IPS DF 6.9 (cell line): ENCODE measurements at regions not wholly inside any gene's neighbourhood (a gene's known extent, or its start where the extent isn't known, plus 50 kb on each side); places are given as distances from the start of the nearest gene placed in this dataset.

ENCODE experiments used
- DNase-seq: peaks from one replicate; pipeline ENCODE4 v3.0.0-alpha.2; 2013; ENCODE audit warnings: low read depth, low spot score
- H3K27ac ChIP-seq: one replicate; pipeline ENCODE4 v1.5.1; 2013; ENCODE audit warnings: low read length, control low read depth
- H3K27me3 ChIP-seq: 2 replicates; pipeline ENCODE4 v1.6.1; 2013; ENCODE audit warnings: mild to moderate bottlenecking, low read length; ENCODE audit not compliant: control insufficient read depth, insufficient read depth
- H3K36me3 ChIP-seq: 2 replicates; pipeline ENCODE4 v1.6.1; 2013; ENCODE audit warnings: low read length; ENCODE audit not compliant: control insufficient read depth, insufficient read depth
- H3K4me1 ChIP-seq: 2 replicates; pipeline ENCODE4 v1.6.1; 2013; ENCODE audit warnings: low read length; ENCODE audit not compliant: control insufficient read depth, insufficient read depth
- H3K4me3 ChIP-seq: 2 replicates; pipeline ENCODE4 v1.5.1; 2013; ENCODE audit warnings: mild to moderate bottlenecking, low read length
- H3K9me3 ChIP-seq: 2 replicates; pipeline ENCODE4 v1.6.1; 2013; ENCODE audit warnings: low read length, inconsistent platforms; ENCODE audit not compliant: control insufficient read depth, insufficient read depth
- WGBS: extraction: QIAGEN DNeasy Blood & Tissue Kit; methylation state at CpG from one replicate; pipeline ENCODE4 v1.1.7; 2013; ENCODE audit warnings: mixed read lengths, missing lambda C conversion rate; ENCODE audit not compliant: insufficient read length, insufficient coverage; 5-methylcytosine and 5-hydroxymethylcytosine counted together

DNA sequence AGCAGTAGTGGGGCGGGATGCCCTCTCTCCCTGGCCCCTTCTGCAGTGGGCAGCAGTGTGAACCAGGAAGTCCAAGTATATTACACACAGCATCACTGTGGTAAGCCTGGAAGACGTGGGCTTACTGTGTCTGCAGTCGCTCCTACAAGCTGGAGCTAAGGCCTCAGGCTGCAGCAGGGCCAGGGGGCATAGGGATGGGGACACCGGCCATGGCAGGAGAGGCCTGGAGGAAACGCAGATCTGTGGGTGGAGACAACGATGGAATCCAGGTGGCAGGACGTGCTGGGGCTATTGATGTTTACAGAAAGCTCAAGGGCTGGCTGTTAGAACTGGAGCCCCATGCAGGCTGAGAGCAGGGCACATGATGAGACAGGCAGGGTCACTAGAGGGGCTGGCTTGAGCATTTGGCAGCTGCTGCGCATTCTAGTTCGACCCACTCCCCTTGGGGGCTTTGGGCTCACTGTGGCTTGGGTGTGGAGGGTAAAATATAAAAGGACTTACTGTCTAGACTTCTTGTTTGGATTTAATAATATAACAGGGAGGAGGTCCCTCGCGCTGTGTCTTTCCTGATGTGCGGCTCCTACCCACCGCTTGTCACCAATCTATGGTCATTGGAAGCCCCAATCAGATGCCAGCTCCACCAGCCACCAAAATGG is 539.5 kb downstream of the TBC1D22A start:
- H3K9me3 ChIP-seq = peaks cover 28% of the 10 kb centered on the region
- H3K27ac ChIP-seq = no peak overlapping the region
- H3K4me3 ChIP-seq = no peak overlapping the region
- WGBS = no CpG with 5 or more reads among the region's 13 CpGs
- no peaks in the 10 kb centered on the region for H3K27me3 ChIP-seq
- no peaks in the 10 kb centered on the region; the same call in 1 of the 2 replicates for H3K36me3 ChIP-seq
- DNase-seq = no peak
- H3K4me1 ChIP-seq = no peaks in the 10 kb centered on the region

DNA sequence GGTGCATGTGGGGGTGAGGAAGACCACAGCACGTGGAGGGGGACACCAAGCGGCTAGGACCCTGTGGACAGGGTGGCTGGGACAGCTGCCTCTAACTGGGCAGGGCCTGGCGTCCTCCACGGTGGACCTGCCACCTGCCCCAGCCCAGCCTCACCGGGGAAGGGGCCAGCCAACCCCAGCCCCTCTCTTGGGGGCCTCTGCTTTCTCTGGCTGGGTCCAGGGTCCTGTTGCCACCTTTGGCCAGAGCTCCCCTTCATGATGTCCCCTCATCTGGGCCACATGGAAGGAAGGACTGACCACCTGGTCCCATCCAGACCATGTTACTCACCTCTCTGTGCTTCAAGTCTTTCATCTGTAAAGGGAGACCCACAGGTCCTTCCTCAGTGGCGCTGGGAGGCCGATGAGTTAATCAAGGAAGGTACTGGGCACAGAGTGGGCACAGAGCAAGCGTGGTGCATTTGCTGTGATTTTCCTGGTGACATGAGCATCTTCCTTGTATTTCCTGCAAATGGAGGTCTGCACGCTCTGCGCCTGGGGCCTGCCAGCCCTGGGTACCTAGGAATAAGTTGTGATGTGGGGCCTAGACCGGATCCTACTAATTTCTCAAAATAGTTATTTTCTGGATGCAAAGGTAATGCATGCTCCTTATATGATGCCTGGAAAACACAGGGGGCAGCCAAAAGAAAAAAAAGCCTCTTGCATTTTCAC is 538.4 kb downstream of the TBC1D22A start:
- no peak for DNase-seq
- no peaks in the 10 kb centered on the region; the same call in 1 of the 2 replicates for H3K36me3 ChIP-seq
- no peaks in the 10 kb centered on the region for H3K4me1 ChIP-seq
- H3K4me3 ChIP-seq = no peak overlapping the region
- H3K27ac ChIP-seq = no peak overlapping the region
- H3K9me3 ChIP-seq = peaks cover 30% of the 10 kb centered on the region
- H3K27me3 ChIP-seq = no peaks in the 10 kb centered on the region
- WGBS = no CpG with 5 or more reads among the region's 11 CpGs

GRCh38 chr22:47299863-47300697 is 537.6 kb downstream of the TBC1D22A start:
- WGBS = no CpG with 5 or more reads among the region's 21 CpGs
- Histone ChIP-seq H3K27me3 (no peaks in the 10 kb centered on the region), H3K27ac (no peak overlapping the region), H3K4me3 (no peak overlapping the region), H3K9me3 (peaks cover 35% of the 10 kb centered on the region), H3K4me1 (no peaks in the 10 kb centered on the region), H3K36me3 (no peaks in the 10 kb centered on the region; the same call in 1 of the 2 replicates)
- DNase-seq = no peak

DNA sequence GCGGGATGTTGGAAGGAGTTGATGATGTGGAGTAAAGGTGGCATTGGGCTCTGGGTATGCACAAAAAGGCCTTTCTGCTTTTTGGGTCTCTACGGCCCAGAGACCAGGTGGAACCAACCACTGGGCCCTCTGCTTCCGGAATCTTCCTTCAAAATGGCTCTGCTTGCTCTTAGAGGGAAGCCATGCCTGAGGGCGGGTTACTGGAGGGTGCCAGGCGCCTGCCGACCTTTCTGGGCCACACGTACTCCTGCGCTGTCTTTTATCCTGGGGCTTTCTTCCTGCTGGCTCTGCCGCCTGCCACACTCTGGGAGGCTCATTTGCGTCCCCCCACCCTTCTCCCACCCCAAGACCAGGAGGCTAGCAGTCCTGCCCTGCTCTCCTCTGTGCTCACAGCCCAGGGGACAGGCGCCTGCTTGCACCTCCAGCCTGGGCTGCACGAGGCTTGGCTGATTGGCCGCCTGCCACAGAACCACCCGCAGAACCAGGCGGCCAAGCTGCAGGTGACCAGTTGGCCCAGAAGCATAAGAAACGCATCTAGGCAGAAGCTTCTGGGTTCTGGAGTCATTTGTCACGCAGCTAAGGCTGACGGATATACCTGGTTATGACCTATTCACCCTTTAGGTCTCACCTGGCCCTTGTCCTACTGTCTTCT is 536.9 kb downstream of the TBC1D22A start:
- Histone ChIP-seq H3K9me3 (peaks cover 38% of the 10 kb centered on the region), H3K4me1 (no peaks in the 10 kb centered on the region), H3K4me3 (no peak overlapping the region), H3K27ac (no peak overlapping the region), H3K36me3 (no peaks in the 10 kb centered on the region; the same call in 1 of the 2 replicates), H3K27me3 (no peaks in the 10 kb centered on the region)
- WGBS = no CpG with 5 or more reads among the region's 18 CpGs
- DNase-seq = no peak

DNA sequence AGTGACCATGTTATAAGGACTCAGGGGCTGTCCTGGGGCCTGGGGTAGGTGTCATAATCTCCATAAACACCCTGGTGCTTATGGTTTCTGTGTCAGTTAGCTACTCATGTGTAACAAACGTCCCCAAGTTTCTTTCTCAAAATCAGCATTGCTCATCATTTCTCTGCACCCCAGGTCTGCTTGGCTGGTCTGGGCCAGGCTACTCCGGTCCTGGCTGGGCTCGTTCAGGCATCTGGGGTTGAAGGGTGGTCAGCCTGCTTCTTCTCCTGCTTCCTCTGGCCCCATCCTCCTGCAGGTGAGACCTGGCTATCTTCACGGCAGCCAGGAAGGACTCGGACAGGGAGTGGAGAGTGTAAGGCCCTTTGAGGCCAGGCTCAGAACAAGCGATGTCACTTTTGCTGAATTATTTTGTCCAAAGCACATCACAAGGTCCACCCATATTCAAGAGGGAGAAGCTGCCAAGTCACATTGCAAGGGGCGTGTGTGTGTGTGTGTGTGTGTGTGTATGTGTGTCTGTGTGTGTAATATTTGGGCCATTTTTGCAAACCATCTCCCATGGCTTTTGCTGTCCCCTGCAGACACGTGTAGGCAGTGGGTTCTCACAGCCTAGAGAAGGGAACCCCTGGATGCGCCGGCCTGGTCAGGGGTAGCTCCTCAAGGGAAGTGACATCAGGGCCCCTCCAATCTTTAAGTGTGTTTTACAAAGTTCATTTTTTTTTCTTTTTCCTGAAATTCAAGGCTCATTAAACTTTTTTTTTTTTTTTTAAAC is 535.8 kb downstream of the TBC1D22A start:
- H3K4me3 ChIP-seq = no peak overlapping the region
- no peak overlapping the region for H3K27ac ChIP-seq
- no peaks in the 10 kb centered on the region for H3K4me1 ChIP-seq
- DNase-seq = no peak
- WGBS = no CpG with 5 or more reads among the region's 10 CpGs
- H3K9me3 ChIP-seq = peaks cover 41% of the 10 kb centered on the region
- no peaks in the 10 kb centered on the region for H3K27me3 ChIP-seq
- H3K36me3 ChIP-seq = no peaks in the 10 kb centered on the region; the same call in 1 of the 2 replicates

GRCh38 chr22:47297261-47298016 is 535.0 kb downstream of the TBC1D22A start:
- Histone ChIP-seq H3K27me3 (no peaks in the 10 kb centered on the region), H3K4me1 (no peaks in the 10 kb centered on the region), H3K36me3 (no peaks in the 10 kb centered on the region; the same call in 1 of the 2 replicates), H3K27ac (no peak overlapping the region), H3K9me3 (peaks cover 38% of the 10 kb centered on the region), H3K4me3 (no peak overlapping the region)
- no peak for DNase-seq
- no CpG with 5 or more reads among the region's 20 CpGs for WGBS

GRCh38 chr22:47296405-47297260 is 534.2 kb downstream of the TBC1D22A start:
- no peak for DNase-seq
- H3K4me1 ChIP-seq = no peaks in the 10 kb centered on the region
- no peak overlapping the region for H3K27ac ChIP-seq
- WGBS = no CpG with 5 or more reads among the region's 25 CpGs
- no peaks in the 10 kb centered on the region; the same call in 1 of the 2 replicates for H3K36me3 ChIP-seq
- peaks cover 39% of the 10 kb centered on the region for H3K9me3 ChIP-seq
- no peaks in the 10 kb centered on the region for H3K27me3 ChIP-seq
- no peak overlapping the region for H3K4me3 ChIP-seq

DNA sequence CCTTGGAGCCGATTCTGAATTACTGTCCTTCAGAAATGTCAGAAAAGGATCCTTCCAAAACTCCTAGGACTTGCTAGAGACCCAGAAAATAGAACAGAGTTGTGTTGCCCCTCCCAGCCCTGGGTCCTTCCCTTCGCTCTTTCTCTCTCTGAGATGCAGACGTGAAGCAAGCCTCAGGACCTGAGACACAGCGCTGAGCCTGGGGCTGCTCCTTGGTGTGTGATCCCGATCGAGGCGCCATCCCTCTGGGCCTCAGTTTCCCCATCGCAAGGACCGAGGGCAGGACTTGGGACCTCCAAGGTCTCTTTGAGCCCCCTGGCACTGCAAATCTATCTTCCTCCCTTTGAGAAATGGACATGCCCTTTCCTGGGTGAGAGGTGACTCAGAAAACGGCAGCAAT is 533.5 kb downstream of the TBC1D22A start:
- no peak overlapping the region for H3K27ac ChIP-seq
- H3K4me3 ChIP-seq = no peak overlapping the region
- no peaks in the 10 kb centered on the region for H3K4me1 ChIP-seq
- H3K36me3 ChIP-seq = no peaks in the 10 kb centered on the region; the same call in 1 of the 2 replicates
- DNase-seq = no peak
- H3K27me3 ChIP-seq = no peaks in the 10 kb centered on the region
- H3K9me3 ChIP-seq = peaks cover 40% of the 10 kb centered on the region
- WGBS = no CpG with 5 or more reads among the region's 10 CpGs
